OCI-LY1 (cell line): ENCODE measurements at regions not wholly inside any gene's neighbourhood (a gene's known extent, or its start where the extent isn't known, plus 50 kb on each side); places are given as distances from the start of the nearest gene placed in this dataset.

ENCODE experiments used
- H2AFZ ChIP-seq: fragments of 200-600 bp; sonication (generic), shearing (Covaris generic); 2 replicates; pipeline ENCODE4 v1.6.0; 2014; ENCODE audit warnings: antibody characterized with exemption, mild to moderate bottlenecking, low read length
- H3F3A ChIP-seq: fragments of 200-600 bp; sonication (generic), shearing (Covaris generic); 2 replicates; pipeline ENCODE4 v1.6.0; 2014; ENCODE audit warnings: mild to moderate bottlenecking, antibody characterized with exemption, low read length, moderate library complexity; ENCODE audit not compliant: insufficient read depth
- H3K27ac ChIP-seq: fragments of 200-600 bp; sonication (generic); 2 replicates; pipeline ENCODE4 v1.5.1; 2014; ENCODE audit warnings: low read length, mixed run types, mild to moderate bottlenecking, low read depth; ENCODE audit not compliant: poor library complexity, severe bottlenecking
- H3K27me3 ChIP-seq: fragments of 200-600 bp; sonication (generic); 2 replicates; pipeline ENCODE4 v1.6.0; 2014; ENCODE audit warnings: antibody characterized with exemption, mild to moderate bottlenecking, low read length, moderate library complexity; ENCODE audit not compliant: insufficient read depth
- H3K36me3 ChIP-seq: fragments of 200-600 bp; sonication (generic); 2 replicates; pipeline ENCODE4 v1.6.1; 2014; ENCODE audit warnings: mild to moderate bottlenecking, antibody characterized with exemption, low read length, moderate library complexity, mixed read lengths; ENCODE audit not compliant: insufficient read depth
- H3K4me1 ChIP-seq: fragments of 200-600 bp; sonication (generic); 2 replicates; pipeline ENCODE4 v1.5.1; 2014; ENCODE audit warnings: mild to moderate bottlenecking, low read length, moderate library complexity; ENCODE audit not compliant: insufficient read depth, severe bottlenecking
- H3K4me2 ChIP-seq: fragments of 200-600 bp; sonication (generic), shearing (Covaris generic); 2 replicates; pipeline ENCODE4 v1.6.1; 2014; ENCODE audit warnings: low read length
- H3K4me3 ChIP-seq: fragments of 200-600 bp; sonication (generic); 2 replicates; pipeline ENCODE4 v1.5.1; 2014; ENCODE audit warnings: low read length, low read depth, mild to moderate bottlenecking, mixed read lengths; ENCODE audit not compliant: poor library complexity, severe bottlenecking
- H3K79me2 ChIP-seq: fragments of 200-600 bp; shearing (Covaris generic); 2 replicates; pipeline ENCODE4 v1.6.1; 2016; ENCODE audit warnings: mixed run types, low read length, mixed read lengths; ENCODE audit not compliant: insufficient read depth
- H3K9ac ChIP-seq: fragments of 200-600 bp; sonication (generic), shearing (Covaris generic); 2 replicates; pipeline ENCODE4 v1.6.1; 2014; ENCODE audit warnings: mild to moderate bottlenecking, low read length, mixed read lengths
- H3K9me2 ChIP-seq: fragments of 200-600 bp; sonication (generic), shearing (Covaris generic); 2 replicates; pipeline ENCODE4 v1.6.1; 2014; ENCODE audit warnings: low read depth, mild to moderate bottlenecking, low read length, mixed read lengths
- H3K9me3 ChIP-seq: fragments of 200-600 bp; shearing (Covaris generic); 2 replicates; pipeline ENCODE4 v1.6.1; 2014; ENCODE audit warnings: low read length, mixed read lengths
- H4K20me1 ChIP-seq: fragments of 200-600 bp; sonication (generic), shearing (Covaris generic); 2 replicates; pipeline ENCODE4 v1.6.0; 2016; ENCODE audit warnings: mild to moderate bottlenecking, low read length; ENCODE audit not compliant: insufficient read depth
- CTCF ChIP-seq: fragments of 200-600 bp; sonication (generic), shearing (Covaris generic); IDR thresholded peaks from 2 replicates; pipeline ENCODE4 v1.5.1; 2017; ENCODE audit warnings: mild to moderate bottlenecking, antibody characterized with exemption, low read length, moderate library complexity, mixed read lengths
- EZH2 ChIP-seq: fragments of 200-600 bp; sonication (generic), shearing (Covaris generic); IDR thresholded peaks from 2 replicates; pipeline ENCODE4 v1.8.0; 2017; ENCODE audit warnings: borderline replicate concordance, mixed run types, mild to moderate bottlenecking, antibody characterized with exemption, low read length, moderate library complexity, mixed read lengths

DNA sequence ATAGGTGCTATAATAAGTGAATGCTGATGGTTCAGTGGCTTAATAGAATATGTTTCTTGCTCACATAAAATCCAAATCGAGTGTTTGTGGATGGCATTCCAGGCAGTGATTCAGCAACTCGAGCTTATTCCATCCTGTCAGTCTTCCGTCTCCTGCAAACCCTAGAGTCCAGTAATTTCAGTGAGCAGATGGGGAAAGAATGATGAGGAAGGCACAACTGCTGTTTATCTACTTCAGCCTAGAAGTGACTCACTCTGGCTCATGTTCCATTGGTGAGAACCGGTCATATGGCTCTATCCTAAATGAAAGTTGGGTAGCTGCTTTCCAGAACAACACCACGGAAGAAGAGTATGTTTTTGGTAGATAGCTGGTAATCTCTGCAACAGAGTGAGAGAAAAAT is 421.8 kb upstream of the PDE3A start:
- no peak overlapping the region for H3K27ac ChIP-seq

GRCh38 chr12:19947344-19947743 is 421.0 kb upstream of the PDE3A start:
- no peaks in the 10 kb centered on the region for H4K20me1 ChIP-seq
- H3K4me3 ChIP-seq = no peak overlapping the region
- H3F3A ChIP-seq = no peaks in the 10 kb centered on the region
- no peaks in the 10 kb centered on the region for H3K9me3 ChIP-seq
- H3K4me2 ChIP-seq = no peak overlapping the region
- H3K27ac ChIP-seq = no peak overlapping the region
- H3K36me3 ChIP-seq = no peaks in the 10 kb centered on the region
- H3K27me3 ChIP-seq = no peaks in the 10 kb centered on the region
- no peaks in the 10 kb centered on the region for H3K9me2 ChIP-seq
- no peaks in the 10 kb centered on the region for H3K79me2 ChIP-seq
- no peak overlapping the region for H3K9ac ChIP-seq
- H3K4me1 ChIP-seq = no peaks in the 10 kb centered on the region
- H2AFZ ChIP-seq = no peak overlapping the region
- TF ChIP-seq EZH2 (no peak), CTCF (no peak)

More for the DNA sequence above, 421.8 kb upstream of the PDE3A start:
- Histone ChIP-seq H3K4me3 (no peak overlapping the region), H4K20me1 (no peaks in the 10 kb centered on the region), H3K36me3 (no peaks in the 10 kb centered on the region), H3K4me2 (no peak overlapping the region), H3K27me3 (no peaks in the 10 kb centered on the region), H3K9me2 (no peaks in the 10 kb centered on the region), H3F3A (no peaks in the 10 kb centered on the region), H2AFZ (no peak overlapping the region), H3K4me1 (no peaks in the 10 kb centered on the region), H3K79me2 (no peaks in the 10 kb centered on the region), H3K9me3 (no peaks in the 10 kb centered on the region), H3K9ac (no peak overlapping the region)
- no peak for TF ChIP-seq EZH2
- TF ChIP-seq CTCF = no peak

- Histone ChIP-seq H3K4me2 (no peak overlapping the region), H3K9ac (no peak overlapping the region), H4K20me1 (no peaks in the 10 kb centered on the region), H3K27me3 (no peaks in the 10 kb centered on the region), H3K4me1 (no peaks in the 10 kb centered on the region), H2AFZ (no peak overlapping the region), H3K27ac (no peak overlapping the region), H3K36me3 (no peaks in the 10 kb centered on the region), H3K9me2 (no peaks in the 10 kb centered on the region), H3K9me3 (no peaks in the 10 kb centered on the region), H3F3A (no peaks in the 10 kb centered on the region), H3K4me3 (no peak overlapping the region), H3K79me2 (no peaks in the 10 kb centered on the region)
- TF ChIP-seq EZH2 = no peak
- TF ChIP-seq CTCF = no peak
Observed at GRCh38 chr12:19951664-19952063, 416.7 kb upstream of the PDE3A start.
